ENCODE measurements at regions not wholly inside any gene's neighbourhood (a gene's known extent, or its start where the extent isn't known, plus 50 kb on each side); places are given as distances from the start of the nearest gene placed in this dataset.

- H2BK12ac ChIP-seq (ENCODE audit: insufficient read length, low read depth, low read length), result no peak overlapping the region
Observed at GRCh38 chr13:32964987-32965386, 51.2 kb upstream of the KL start.

More at GRCh38 chr13:32964987-32965386, 51.2 kb upstream of the KL start:
- no peak for DNase-seq
- Histone ChIP-seq H3K23me2 (ENCODE audit: insufficient read length, low read depth, low read length, poor library complexity, severe bottlenecking) (no peaks in the 10 kb centered on the region), H2BK15ac (ENCODE audit: low read depth, low read length) (no peak overlapping the region), H3K23ac (ENCODE audit: insufficient read length, low read depth, low read length) (no peak overlapping the region), H3T11ph (ENCODE audit: low read length) (no peak overlapping the region), H3K4me2 (ENCODE audit: insufficient read depth, insufficient read length, low read length) (no peak overlapping the region), H4K91ac (ENCODE audit: insufficient read length, low read depth, low read length) (no peak overlapping the region), H2BK20ac (ENCODE audit: low read depth, low read length, poor library complexity, severe bottlenecking) (no peak overlapping the region), H3K18ac (ENCODE audit: insufficient read length, low read depth, low read length) (no peak overlapping the region), H2BK120ac (ENCODE audit: low read depth, low read length, poor library complexity, severe bottlenecking) (no peak overlapping the region), H3K79me1 (ENCODE audit: insufficient read depth, low read depth, low read length, poor library complexity, severe bottlenecking) (no peaks in the 10 kb centered on the region), H3K27ac (ENCODE audit: insufficient read length, low read depth, low read length) (no peak overlapping the region), H3K9ac (ENCODE audit: extremely low read depth, insufficient read length, low read length) (no peak overlapping the region), H3K56ac (ENCODE audit: insufficient read length, low read depth, low read length) (no peak overlapping the region), H4K20me1 (ENCODE audit: control insufficient read depth, insufficient read depth, insufficient read length) (no peaks in the 10 kb centered on the region), H3K14ac (ENCODE audit: insufficient read depth, low read length) (no peak overlapping the region), H3K27me3 (ENCODE audit: insufficient read depth, low read length) (no peaks in the 10 kb centered on the region), H2BK5ac (ENCODE audit: insufficient read length, low read length) (no peak overlapping the region), H3K4ac (ENCODE audit: low read depth, low read length) (no peak overlapping the region), H2AK5ac (ENCODE audit: insufficient read length, low read length) (no peak overlapping the region), H3K79me2 (ENCODE audit: insufficient read depth, low read length) (no peaks in the 10 kb centered on the region), H3K9me3 (ENCODE audit: control insufficient read depth, low read depth, low read length) (no peaks in the 10 kb centered on the region), H4K8ac (replicated peaks; ENCODE audit: insufficient read length, low read depth, low read length) (no peak overlapping the region), H3K4me1 (ENCODE audit: insufficient read depth, low read length) (no peaks in the 10 kb centered on the region), H4K5ac (ENCODE audit: insufficient read length, low read depth, low read length) (no peak overlapping the region), H2AFZ (ENCODE audit: low read length) (no peak overlapping the region)
- Mint-ChIP-seq H3K27me3 (ENCODE audit: low read depth) (peaks cover 3% of the 10 kb centered on the region), H3K4me1 (peaks cover 0 to 5% of the 10 kb centered on the region in 2 experiments; a peak in 2 of 4 replicates), H3K9me3 (no peaks in the 10 kb centered on the region; a peak in 1 of 5 replicates), H3K27ac (no peak overlapping the region), H3K4me3 (no peak overlapping the region), H3K36me3 (ENCODE audit: insufficient read depth in 1 of 3, low read depth in 3 of 3) (no peaks in the 10 kb centered on the region)
- no peak for TF ChIP-seq CTCF (conservative IDR thresholded peaks at IDR 0.05)
- WGBS (ENCODE audit: extremely low coverage, insufficient read length, low lambda C conversion rate), result no CpG with 5 or more reads among the region's 2 CpGs

Measured in H9 (cell line).